ENCODE measurements at regions not wholly inside any gene's neighbourhood (a gene's known extent, or its start where the extent isn't known, plus 50 kb on each side); places are given as distances from the start of the nearest gene placed in this dataset.

DNA sequence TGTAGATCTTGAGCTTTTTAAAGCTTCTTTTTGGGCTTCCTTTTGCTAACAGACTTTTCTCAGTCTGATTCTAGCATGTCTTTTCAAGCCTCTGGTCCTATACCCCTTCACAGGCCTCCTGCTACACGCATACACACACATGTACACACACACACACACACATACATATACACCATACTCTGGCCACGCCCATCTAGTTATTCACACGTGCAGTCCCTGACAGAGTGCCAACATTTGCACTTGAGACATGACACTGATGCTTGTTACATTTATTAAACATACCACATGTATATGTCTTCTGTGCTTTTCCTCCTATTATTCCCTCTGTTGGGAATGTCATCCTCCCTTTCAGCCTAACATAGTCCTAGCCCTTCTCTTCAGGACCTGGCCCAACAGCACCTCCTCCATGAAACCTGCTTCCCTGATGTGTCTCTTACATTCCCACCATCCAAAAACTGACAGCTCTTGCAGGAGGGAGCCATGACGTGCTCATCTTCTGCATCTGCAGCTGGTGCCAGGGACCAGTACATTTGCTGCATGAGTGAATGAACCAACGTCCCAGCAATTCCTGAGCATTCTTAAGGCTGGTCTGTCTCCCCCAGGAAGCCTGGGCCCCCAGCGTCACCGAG, 222.1 kb downstream of the ARHGAP12 start:
- TF ChIP-seq CTCF (optimal IDR thresholded peaks at IDR 0.05 in 1 of 3, IDR thresholded peaks at IDR 0.05 in 1 of 3, conservative IDR thresholded peaks at IDR 0.05 in 1 of 3; ENCODE audit: extremely low read depth in 1 of 3, insufficient read depth in 2 of 3, low read length in 3 of 3): no peak
- TF ChIP-seq EZH2 (IDR thresholded peaks at IDR 0.05; ENCODE audit: low read length): no peak
